Coronary artery (tissue), 2 donors: ENCODE measurements at regions not wholly inside any gene's neighbourhood (a gene's known extent, or its start where the extent isn't known, plus 50 kb on each side); places are given as distances from the start of the nearest gene placed in this dataset.

ENCODE experiments used
- DNase-seq: peaks from one replicate; pipeline ENCODE4 v3.0.0-alpha.2; 2017; ENCODE audit warnings: low spot score
- H3K27ac ChIP-seq, 2 donors: fragments of 200-600 bp; sonication (generic); one replicate each; pipeline ENCODE4 v1.5.1; 2016 to 2019
- H3K4me3 ChIP-seq: fragments of 200-600 bp; sonication (generic); 2 replicates; pipeline ENCODE4 v1.5.1; 2016; ENCODE audit warnings: mild to moderate bottlenecking, moderate library complexity
- CTCF ChIP-seq: fragments of 200-600 bp; sonication (generic); IDR thresholded peaks from one replicate; pipeline ENCODE4 v1.5.1; 2019; ENCODE audit warnings: antibody characterized with exemption

DNA sequence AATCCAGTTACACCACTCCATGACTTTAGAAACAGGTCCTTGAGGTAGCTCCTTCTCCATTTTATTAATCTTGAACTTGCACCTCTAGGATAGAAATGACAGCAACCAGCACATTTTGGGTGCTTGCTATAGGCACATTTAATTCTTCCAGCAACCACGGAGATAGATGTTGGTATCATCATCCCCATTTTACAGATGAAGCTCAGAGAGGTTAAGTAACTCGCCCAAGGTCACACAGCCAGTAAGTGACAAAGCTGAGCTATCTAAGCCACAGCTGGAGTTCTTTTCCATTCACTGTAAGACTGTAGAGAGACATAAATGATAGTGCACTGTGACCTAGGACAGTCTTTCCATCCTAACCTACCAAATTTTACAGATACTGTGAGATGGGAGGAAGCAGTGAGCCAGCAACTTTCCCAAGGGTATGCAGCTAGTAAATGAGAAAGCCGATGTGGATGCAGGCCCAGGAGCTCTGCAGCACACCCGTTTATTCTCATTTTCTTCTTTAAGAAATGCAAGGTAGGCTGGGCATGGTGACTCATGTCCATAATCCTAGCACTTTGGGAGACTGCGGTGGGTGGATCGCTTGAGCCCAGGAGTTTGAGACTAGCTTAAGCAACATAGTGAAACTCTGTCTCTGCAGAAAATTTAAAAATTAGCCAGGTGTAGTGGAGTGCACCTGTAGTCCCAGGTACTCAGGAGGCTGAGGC, 103.2 kb downstream of the TBX5 start:
- no peak for TF ChIP-seq CTCF
- DNase-seq, result no peak
- H3K27ac ChIP-seq, result no peak overlapping the region
- H3K4me3 ChIP-seq, result no peak overlapping the region

DNA sequence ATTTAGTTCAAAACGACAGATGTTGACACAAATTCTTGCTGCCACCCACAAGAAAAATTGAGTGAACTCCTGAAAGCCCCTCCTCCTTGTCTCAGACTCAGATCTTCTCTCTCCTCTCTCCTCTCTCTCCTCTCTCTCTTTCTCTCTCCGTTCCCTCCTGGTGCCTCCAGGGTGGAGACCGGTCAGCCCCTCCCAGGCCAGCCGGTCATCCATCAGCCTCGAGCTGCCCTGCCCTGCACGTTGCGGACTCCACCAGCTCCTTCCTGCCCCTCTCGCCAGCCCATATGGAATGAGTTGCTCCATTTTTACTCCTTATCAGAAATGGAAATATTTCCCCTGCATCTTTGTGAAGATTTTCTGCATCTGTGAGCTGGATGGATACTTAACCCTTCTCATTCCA, 103.8 kb downstream of the TBX5 start:
- DNase-seq, result no peak
- no peak for TF ChIP-seq CTCF

GRCh38 chr12:114294303-114294685, 111.7 kb downstream of the TBX5 start:
- Histone ChIP-seq H3K4me3 (no peak overlapping the region), H3K27ac (no peak overlapping the region)
- TF ChIP-seq CTCF, result no peak
- DNase-seq, result no peak

More for the DNA sequence above, 103.8 kb downstream of the TBX5 start:
- H3K27ac ChIP-seq, result no peak overlapping the region
- H3K4me3 ChIP-seq, result no peak overlapping the region

DNA sequence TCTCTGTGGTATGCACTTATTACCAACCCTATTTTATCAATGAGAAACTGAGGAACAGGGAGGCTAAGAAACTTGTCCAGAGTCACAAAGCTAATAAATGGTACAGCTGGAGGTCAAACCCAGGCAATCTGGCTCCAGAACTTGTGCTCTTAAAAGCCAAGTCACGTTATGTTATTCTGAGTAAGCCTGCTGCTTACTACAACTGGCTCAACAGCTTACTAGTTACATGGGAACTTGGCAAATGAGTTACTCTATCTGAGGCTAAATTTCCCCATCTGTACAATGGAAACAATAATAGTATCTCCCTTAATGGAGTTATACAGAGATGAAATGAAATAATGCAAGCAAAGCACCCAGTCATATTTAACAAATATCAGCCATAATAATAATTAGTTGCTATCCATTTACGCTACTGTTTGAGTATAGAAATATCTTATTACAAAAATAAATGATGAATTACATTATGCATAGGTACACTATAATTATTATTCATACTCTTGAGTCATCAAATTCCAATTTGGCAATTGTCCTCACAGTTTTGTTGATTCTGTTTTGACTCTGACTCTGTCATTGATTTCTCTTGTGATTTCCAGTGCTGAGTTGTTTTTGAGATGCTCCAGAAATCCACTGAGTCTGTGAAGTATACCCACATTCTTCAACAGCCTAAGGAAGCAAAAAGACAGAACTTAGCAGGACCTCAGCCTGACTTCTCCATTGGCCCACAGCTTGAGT, 112.2 kb downstream of the TBX5 start:
- no peak overlapping the region for H3K27ac ChIP-seq
- no peak for TF ChIP-seq CTCF
- no peak for DNase-seq
- H3K4me3 ChIP-seq, result no peak overlapping the region

DNA sequence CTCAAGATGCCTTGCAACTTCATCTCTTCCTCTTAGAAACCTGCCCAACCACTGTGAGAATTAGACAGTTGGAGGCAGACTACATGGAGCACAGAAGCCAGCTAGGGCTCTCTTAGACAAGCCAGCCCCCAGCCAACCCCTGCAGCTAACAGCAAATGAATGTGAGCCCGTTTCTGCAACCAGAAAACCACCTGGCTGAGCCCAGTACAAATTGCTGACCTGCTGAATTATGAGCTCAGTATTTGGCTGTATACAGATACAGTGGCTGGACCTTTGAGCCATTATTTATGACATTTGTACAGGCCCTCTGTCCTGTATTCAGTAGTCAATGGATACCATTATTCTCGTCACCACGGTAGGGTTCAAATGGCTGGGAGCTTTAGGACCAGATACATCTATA, 112.9 kb downstream of the TBX5 start:
- Histone ChIP-seq H3K4me3 (no peak overlapping the region), H3K27ac (no peak overlapping the region)
- no peak for DNase-seq
- TF ChIP-seq CTCF, result no peak

DNA sequence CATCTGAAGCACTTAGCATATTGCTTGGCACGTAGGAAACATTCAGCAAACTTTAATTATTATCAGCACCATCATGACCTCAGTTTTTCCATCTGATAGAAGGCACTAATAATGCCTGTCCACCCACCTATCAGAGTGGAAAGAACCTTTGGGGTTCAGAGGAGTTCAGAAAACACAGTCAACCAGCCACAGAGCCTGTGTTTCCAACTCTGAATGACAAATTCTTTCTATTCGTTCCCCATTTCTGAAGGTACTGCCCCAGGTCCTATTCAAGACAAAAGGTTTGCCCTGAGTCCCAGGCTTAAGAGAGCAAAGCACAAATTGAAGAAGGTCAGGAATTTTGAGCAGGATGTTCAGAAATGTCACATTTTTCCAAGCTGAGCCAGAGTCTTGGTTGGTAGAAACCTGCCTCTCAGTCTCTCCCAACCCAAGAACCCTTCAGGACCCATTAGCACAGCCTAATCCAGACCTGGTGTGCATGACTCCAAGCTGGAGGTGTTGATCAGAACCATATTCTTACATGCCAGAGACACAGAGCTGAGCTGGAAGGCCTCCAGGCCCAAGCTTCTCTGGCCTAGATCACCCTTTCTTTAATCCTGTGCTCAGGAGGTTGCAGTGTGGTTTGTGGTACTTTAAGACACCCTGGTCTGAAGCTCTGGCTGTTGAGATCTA, 114.4 kb downstream of the TBX5 start:
- no peak for DNase-seq
- Histone ChIP-seq H3K27ac (no peak overlapping the region), H3K4me3 (no peak overlapping the region)
- TF ChIP-seq CTCF, result no peak
